Nephron progenitor cell (in vitro differentiated cells): ENCODE measurements at regions not wholly inside any gene's neighbourhood (a gene's known extent, or its start where the extent isn't known, plus 50 kb on each side); places are given as distances from the start of the nearest gene placed in this dataset.

Experiments used
- DNase-seq: peaks from one replicate; pipeline ENCODE4 v3.0.0; 2021
- H3K27ac Mint-ChIP-seq: 2 replicates; pipeline ENCODE4 v1.8.0; 2021; ENCODE audit warnings: mild to moderate bottlenecking, moderate library complexity, mixed read lengths
- H3K27me3 Mint-ChIP-seq: 2 replicates; pipeline ENCODE4 v1.8.0; 2021; ENCODE audit warnings: mild to moderate bottlenecking, low read depth, mixed read lengths; ENCODE audit not compliant: poor library complexity
- H3K36me3 Mint-ChIP-seq: 2 replicates; pipeline ENCODE4 v1.8.0; 2021; ENCODE audit warnings: low read depth, mixed read lengths
- H3K4me1 Mint-ChIP-seq: 2 replicates; pipeline ENCODE4 v1.8.0; 2021; ENCODE audit warnings: mixed read lengths
- H3K4me3 Mint-ChIP-seq: 2 replicates; pipeline ENCODE4 v1.8.0; 2021; ENCODE audit warnings: mild to moderate bottlenecking, moderate library complexity, mixed read lengths
- H3K9me3 Mint-ChIP-seq: 2 replicates; pipeline ENCODE4 v1.8.0; 2021; ENCODE audit warnings: mild to moderate bottlenecking, moderate library complexity, mixed read lengths
- CTCF ChIP-seq: fragments of 200-600 bp; sonication (generic); IDR thresholded peaks from 2 replicates; pipeline ENCODE4 v1.5.0; 2021; ENCODE audit warnings: antibody characterized with exemption

GRCh38 chr1:82114887-82115286 lies 314.2 kb downstream of the ADGRL2 start:
- no peak for DNase-seq
- Mint-ChIP-seq H3K4me1 (no peaks in the 10 kb centered on the region), H3K4me3 (no peak overlapping the region), H3K36me3 (no peaks in the 10 kb centered on the region), H3K27me3 (no peaks in the 10 kb centered on the region), H3K9me3 (no peaks in the 10 kb centered on the region), H3K27ac (no peak overlapping the region)
- TF ChIP-seq CTCF: no peak

DNA sequence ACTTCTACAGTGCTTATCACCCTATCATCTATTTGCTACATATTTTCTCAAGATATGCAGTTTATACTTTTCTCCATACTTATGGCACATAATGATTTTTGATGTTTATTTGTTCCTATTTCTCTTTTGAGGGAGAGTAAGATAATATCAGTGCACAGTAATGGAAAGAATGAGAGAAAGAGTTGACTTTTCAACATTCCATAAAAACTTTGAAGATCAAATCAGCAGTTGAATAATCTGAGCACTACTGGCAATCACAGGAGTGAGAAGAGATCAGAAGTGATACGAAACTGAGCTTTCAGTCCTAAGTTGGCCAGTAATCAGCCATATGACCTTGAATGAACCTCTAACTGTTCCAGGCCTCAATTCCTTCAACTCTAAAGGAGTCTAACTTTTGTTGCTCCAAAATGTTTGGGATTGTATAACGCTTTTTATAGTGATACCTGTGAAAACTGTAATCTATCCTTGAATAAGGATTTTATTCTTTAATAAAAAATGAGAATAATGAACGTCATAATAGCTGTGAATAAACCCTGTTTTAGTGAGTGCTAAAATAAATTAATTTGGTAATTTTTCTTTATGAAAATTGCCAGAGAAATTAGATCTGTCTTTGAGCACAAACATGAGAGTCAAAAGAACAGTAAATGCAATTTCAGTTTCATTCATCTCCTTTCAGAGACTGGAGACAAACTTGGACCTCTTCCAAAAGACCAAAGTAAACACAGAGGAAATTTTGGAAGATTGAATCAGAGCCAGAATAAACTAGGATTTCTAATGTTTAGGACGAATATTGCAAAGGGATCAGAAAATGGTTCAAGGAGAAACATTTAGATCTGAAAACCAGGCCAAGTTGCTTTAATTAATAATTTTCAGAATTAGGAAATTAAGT lies 309.9 kb downstream of the ADGRL2 start:
- no peaks in the 10 kb centered on the region for H3K9me3 Mint-ChIP-seq
- H3K4me1 Mint-ChIP-seq: peaks cover 5% of the 10 kb centered on the region
- no peak for DNase-seq
- no peaks in the 10 kb centered on the region for H3K27me3 Mint-ChIP-seq
- TF ChIP-seq CTCF: no peak
- H3K36me3 Mint-ChIP-seq: no peaks in the 10 kb centered on the region
- no peak overlapping the region for H3K4me3 Mint-ChIP-seq
- H3K27ac Mint-ChIP-seq: no peak overlapping the region

GRCh38 chr1:82108843-82109242 lies 308.1 kb downstream of the ADGRL2 start:
- Mint-ChIP-seq H3K36me3 (peaks cover 7% of the 10 kb centered on the region), H3K27ac (no peak overlapping the region), H3K27me3 (no peaks in the 10 kb centered on the region), H3K4me1 (peaks cover 5% of the 10 kb centered on the region), H3K4me3 (no peak overlapping the region), H3K9me3 (peaks cover 8% of the 10 kb centered on the region)
- no peak for TF ChIP-seq CTCF
- no peak for DNase-seq

- TF ChIP-seq CTCF: no peak
- DNase-seq: no peak
- no peaks in the 10 kb centered on the region for H3K27me3 Mint-ChIP-seq
- H3K4me3 Mint-ChIP-seq: no peak overlapping the region
- peaks cover 7% of the 10 kb centered on the region for H3K36me3 Mint-ChIP-seq
- peaks cover 5% of the 10 kb centered on the region for H3K4me1 Mint-ChIP-seq
- peaks cover 16% of the 10 kb centered on the region for H3K9me3 Mint-ChIP-seq
- H3K27ac Mint-ChIP-seq: no peak overlapping the region
These were observed 305.9 kb downstream of the ADGRL2 start for GRCh38 chr1:82106672-82107071.

DNA sequence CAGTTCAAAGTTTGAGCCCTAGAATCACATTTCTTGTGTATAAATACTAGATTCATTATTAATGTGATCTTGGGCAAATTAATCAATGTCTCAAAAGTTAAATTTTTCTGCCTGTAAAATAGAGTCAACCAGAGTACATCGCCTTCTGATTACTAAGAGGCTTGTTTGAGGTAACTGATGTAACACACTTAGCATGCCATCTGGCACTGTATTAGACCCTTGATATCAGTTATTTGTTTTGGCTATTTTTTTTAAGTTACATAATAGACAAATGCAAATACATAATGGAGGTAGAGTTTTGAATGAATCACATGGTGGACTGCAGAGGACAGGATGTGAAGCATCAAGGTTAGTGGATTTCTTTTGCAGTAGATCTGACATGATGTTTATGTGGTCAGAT lies 298.4 kb downstream of the ADGRL2 start:
- TF ChIP-seq CTCF: no peak
- Mint-ChIP-seq H3K9me3 (peaks cover 8% of the 10 kb centered on the region), H3K27ac (no peak overlapping the region), H3K4me3 (no peak overlapping the region), H3K36me3 (no peaks in the 10 kb centered on the region), H3K27me3 (no peaks in the 10 kb centered on the region), H3K4me1 (peaks cover 21% of the 10 kb centered on the region)
- DNase-seq: no peak

GRCh38 chr1:82094136-82094535 lies 293.4 kb downstream of the ADGRL2 start:
- H3K4me1 Mint-ChIP-seq: peaks cover 21% of the 10 kb centered on the region
- no peak overlapping the region for H3K4me3 Mint-ChIP-seq
- H3K27ac Mint-ChIP-seq: no peak overlapping the region

More at GRCh38 chr1:82094136-82094535, 293.4 kb downstream of the ADGRL2 start:
- TF ChIP-seq CTCF: no peak
- no peaks in the 10 kb centered on the region for H3K36me3 Mint-ChIP-seq
- H3K9me3 Mint-ChIP-seq: no peaks in the 10 kb centered on the region
- H3K27me3 Mint-ChIP-seq: no peaks in the 10 kb centered on the region
- no peak for DNase-seq
